GM21360 (cell line): ENCODE measurements at regions not wholly inside any gene's neighbourhood (a gene's known extent, or its start where the extent isn't known, plus 50 kb on each side); places are given as distances from the start of the nearest gene placed in this dataset.

ENCODE experiments used
- ATAC-seq: cut with Tn5 transposase; IDR thresholded peaks from one replicate; pipeline ENCODE4 v1.9.1; 2021; ENCODE audit warnings: mild to moderate bottlenecking, moderate library complexity; ENCODE audit not compliant: unreplicated experiment

GRCh38 chr1:238673561-238673960 lies 712.8 kb upstream of the CHRM3 start:
- ATAC-seq: no peak

- ATAC-seq: no peak
Observed at GRCh38 chr1:238672806-238673205, 713.6 kb upstream of the CHRM3 start.

DNA sequence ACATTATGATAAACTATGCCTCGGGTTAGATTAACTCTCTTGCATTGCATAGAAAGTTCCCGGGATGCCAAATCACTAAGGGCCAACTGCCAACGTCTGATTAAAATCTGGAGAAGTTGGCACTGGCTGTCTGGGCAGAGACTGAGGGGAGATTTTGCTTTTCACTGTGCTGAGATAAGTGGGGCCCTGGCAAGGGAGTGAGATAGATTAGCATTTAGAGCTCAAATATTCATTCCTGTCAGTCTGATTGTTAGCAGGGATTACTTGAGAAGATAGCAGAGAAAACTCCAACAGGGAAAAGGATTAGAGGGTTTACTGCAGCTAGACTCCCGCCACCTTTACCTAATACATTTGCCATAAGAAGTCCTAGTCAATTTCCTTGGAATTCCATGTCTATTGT lies 714.1 kb upstream of the CHRM3 start:
- ATAC-seq: no peak

- ATAC-seq: no peak
Observed at GRCh38 chr1:238664139-238664538, 722.2 kb upstream of the CHRM3 start.

DNA sequence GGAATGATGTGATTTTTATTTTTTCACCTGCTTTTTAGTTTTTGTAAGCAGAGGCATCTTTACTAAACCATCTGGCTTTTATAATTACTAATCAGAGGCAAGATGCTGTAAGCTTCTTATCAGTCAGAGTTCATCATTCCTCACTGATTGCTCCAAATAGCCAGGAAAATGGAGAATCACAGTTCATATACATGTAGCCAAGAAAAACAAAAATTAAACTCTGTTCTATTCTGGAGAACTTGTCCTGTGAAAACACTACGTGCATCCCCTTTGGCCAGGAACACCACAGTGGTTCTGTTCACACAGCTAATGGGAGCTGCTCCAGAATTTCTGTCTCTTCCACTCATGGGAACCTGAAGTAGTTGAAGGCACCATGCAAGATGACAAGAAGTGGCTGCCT lies 725.5 kb upstream of the CHRM3 start:
- ATAC-seq: no peak

DNA sequence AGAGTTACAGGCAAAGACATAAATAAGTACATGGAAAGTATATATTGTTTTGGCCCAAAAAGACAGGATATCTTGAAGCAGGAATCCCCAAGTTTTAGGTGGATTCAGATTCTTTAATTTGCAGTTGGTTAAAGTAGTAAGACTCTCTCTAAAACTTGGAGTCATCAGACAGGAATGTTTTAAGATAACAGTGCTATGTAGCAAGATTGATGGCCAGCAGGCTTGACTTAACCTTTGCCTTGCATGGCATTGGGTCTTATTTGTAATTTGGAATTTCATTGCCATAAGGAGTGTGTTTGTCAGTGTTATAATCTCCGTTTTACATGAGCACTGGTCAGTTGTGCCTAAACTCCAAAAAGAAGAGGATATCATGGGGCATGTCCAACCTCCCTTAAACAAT lies 727.6 kb upstream of the CHRM3 start:
- ATAC-seq: no peak

GRCh38 chr1:238653693-238654321 lies 732.6 kb upstream of the CHRM3 start:
- ATAC-seq: no peak

DNA sequence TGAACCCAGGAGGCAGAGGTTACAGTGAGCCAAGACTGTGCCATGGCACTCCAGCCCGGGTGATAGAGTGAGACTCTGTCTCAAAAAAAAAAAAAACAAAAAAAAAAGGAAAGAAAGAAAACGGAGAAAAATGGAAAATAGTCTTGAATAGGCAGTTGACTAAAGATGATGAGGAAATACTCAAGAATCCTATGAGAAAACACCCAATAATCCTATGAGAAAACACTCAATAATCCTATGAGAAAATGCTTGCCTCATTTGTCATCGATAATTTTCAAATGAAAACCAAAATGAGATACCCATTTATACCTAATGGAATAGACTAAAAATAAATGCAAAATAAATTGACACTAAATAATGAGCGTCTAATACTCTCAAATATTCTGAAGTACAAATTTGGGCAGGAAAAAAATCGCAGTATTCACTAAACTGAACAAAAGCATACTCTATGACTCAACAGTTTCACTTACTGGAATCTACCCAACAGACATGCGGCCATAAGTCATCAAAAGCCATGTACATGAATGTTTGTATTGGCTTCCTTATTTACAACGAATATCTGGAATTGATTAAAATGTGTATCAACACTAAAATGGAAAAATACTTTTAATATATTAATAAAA lies 733.9 kb upstream of the CHRM3 start:
- no peak for ATAC-seq

DNA sequence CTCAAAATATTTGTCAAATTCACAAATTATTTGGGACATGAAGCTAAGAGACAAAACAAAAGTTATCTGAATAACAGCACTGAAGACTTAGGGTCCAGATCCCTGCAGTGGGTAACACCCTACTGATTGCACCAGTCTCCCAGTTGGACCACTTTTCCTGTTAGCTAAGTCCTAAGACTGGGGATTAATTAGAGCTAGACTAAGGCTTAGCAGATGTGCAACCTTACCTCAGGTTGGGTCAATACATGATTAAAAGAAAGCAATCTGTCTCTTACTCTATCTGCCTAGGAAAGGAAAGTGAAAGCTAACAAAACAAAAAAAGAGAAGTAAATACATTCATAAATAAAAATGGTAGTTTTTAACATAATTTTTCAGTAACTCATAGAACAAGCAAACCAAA lies 737.2 kb upstream of the CHRM3 start:
- no peak for ATAC-seq

GRCh38 chr1:238648751-238649150 lies 737.6 kb upstream of the CHRM3 start:
- ATAC-seq: no peak

GRCh38 chr1:238648296-238648695 lies 738.1 kb upstream of the CHRM3 start:
- no peak for ATAC-seq

GRCh38 chr1:238647877-238648276 lies 738.5 kb upstream of the CHRM3 start:
- ATAC-seq: no peak

GRCh38 chr1:238642231-238642630 lies 744.1 kb upstream of the CHRM3 start:
- no peak for ATAC-seq

- no peak for ATAC-seq
Observed at GRCh38 chr1:238639861-238640260, 746.5 kb upstream of the CHRM3 start.

- no peak for ATAC-seq
Observed at GRCh38 chr1:238628110-238628509, 737.4 kb upstream of the ZP4 start.

- ATAC-seq: no peak
Observed at GRCh38 chr1:238624776-238625175, 734.1 kb upstream of the ZP4 start.

GRCh38 chr1:238621405-238621804 lies 730.7 kb upstream of the ZP4 start:
- ATAC-seq: no peak

- no peak for ATAC-seq
Observed at GRCh38 chr1:238619652-238620051, 728.9 kb upstream of the ZP4 start.

- no peak for ATAC-seq
Observed at GRCh38 chr1:238611406-238611805, 720.7 kb upstream of the ZP4 start.

DNA sequence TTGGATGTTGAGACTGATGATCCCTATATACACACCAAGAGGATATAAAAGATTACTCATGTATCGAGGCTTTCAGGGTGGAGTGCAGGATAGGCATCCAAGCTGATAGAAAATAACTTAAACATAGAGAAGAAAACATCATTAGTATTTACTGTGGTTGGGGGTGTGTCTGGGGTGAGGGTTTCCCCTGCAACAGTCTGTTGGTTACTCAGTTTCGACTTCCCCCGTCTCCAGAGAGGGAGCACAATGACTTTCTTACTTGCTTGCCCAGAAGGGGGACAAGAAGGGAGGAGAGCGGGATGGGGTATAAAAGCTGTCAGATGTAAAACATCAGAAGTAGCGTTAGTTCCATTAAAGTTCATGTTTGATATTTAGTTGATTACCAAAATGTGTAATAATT lies 717.4 kb upstream of the ZP4 start:
- no peak for ATAC-seq

GRCh38 chr1:238606896-238607295 lies 716.2 kb upstream of the ZP4 start:
- no peak for ATAC-seq

DNA sequence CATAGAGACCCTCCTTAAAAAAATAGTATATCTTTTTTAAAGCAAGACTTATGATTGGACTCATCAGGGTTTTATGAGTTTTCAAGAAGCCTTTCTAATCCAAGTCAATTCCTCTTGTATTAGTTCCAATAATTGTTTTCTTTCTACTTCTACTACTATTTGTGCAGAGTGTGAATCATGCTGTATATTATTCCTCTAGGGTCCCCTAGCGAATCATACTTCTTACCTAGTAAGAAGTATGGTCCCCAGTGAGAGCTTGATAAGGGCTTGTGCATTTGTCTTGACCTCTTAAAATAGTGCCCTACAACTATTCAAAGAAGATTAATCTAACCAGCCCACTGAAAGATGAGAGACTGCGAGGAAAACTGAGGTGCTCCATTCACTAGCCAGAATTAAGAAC lies 715.7 kb upstream of the ZP4 start:
- ATAC-seq: no peak

- no peak for ATAC-seq
Observed at GRCh38 chr1:238604357-238604756, 713.6 kb upstream of the ZP4 start.
